Transverse colon (tissue), 4 donors: ENCODE measurements at regions not wholly inside any gene's neighbourhood (a gene's known extent, or its start where the extent isn't known, plus 50 kb on each side); places are given as distances from the start of the nearest gene placed in this dataset.

ENCODE experiments used
- DNase-seq: peaks from one replicate; pipeline ENCODE4 v3.0.0-alpha.2; 2019
- H3K27ac ChIP-seq, 4 donors: fragments of 200-600 bp; sonication (generic); 2 replicates each; pipeline ENCODE4 v1.5.1; 2016 to 2018; ENCODE audit warnings: inconsistent platforms in 4 of 4
- H3K27me3 ChIP-seq: fragments of 200-600 bp; sonication (generic); 2 replicates; pipeline ENCODE4 v1.5.1; 2017; ENCODE audit warnings: inconsistent platforms
- H3K36me3 ChIP-seq, 4 donors: fragments of 200-600 bp; sonication (generic); 2 replicates each; pipeline ENCODE4 v1.5.1; 2017 to 2019; ENCODE audit warnings: inconsistent platforms in 4 of 4
- H3K4me1 ChIP-seq, 4 donors: fragments of 200-600 bp; sonication (generic); 2 replicates each; pipeline ENCODE4 v1.5.1; 2017 to 2020; ENCODE audit warnings: inconsistent platforms in 4 of 4
- H3K4me3 ChIP-seq, 4 donors: fragments of 200-600 bp; sonication (generic); 1 replicate in 1 of 4; 2 replicates in 3 of 4; pipeline versions ENCODE4 v1.5.1 to v1.6.1; 2017 to 2019; ENCODE audit warnings: inconsistent platforms in 4 of 4
- H3K9me3 ChIP-seq, 2 donors: fragments of 200-600 bp; sonication (generic); 2 replicates each; pipeline ENCODE4 v1.5.1; 2017 to 2019; ENCODE audit warnings: inconsistent platforms in 2 of 2
- CTCF ChIP-seq, 5 experiments: fragments of 200-600 bp in 3 of 5; fragments of 450-650 bp in 2 of 5; sonication (generic) in 3 of 5; IDR thresholded peaks; 1 replicate in 2 of 5; 2 replicates in 3 of 5; pipeline ENCODE4 v1.5.1; 2016 to 2017; ENCODE audit warnings: antibody characterized with exemption in 5 of 5, inconsistent platforms in 3 of 5, mild to moderate bottlenecking in 2 of 5, moderate library complexity in 1 of 5
- EP300 ChIP-seq: sonication (generic); formaldehyde crosslinking; IDR thresholded peaks from one replicate; pipeline ENCODE4 v1.6.1; 2017; ENCODE audit warnings: antibody characterized with exemption, low read depth
- POLR2A ChIP-seq: fragments of 450-650 bp; IDR thresholded peaks from one replicate; pipeline ENCODE4 v1.6.1; 2016; ENCODE audit warnings: antibody characterized with exemption, mild to moderate bottlenecking, moderate library complexity
- POLR2AphosphoS5 ChIP-seq, 3 donors: sonication (generic); formaldehyde crosslinking; IDR thresholded peaks; one replicate each; pipeline ENCODE4 v1.6.1; 2016; ENCODE audit warnings: antibody characterized with exemption in 3 of 3
- WGBS, 2 donors: methylation state at CpG; one replicate each; pipeline ENCODE4 v1.1.5; 2018; ENCODE audit warnings: low coverage in 1 of 2; 5-methylcytosine and 5-hydroxymethylcytosine counted together
- in situ Hi-C, 4 donors: fragments of 200-750 bp; cut with MboI; loops; one replicate each; pipeline versions ENCODE4 v1.15.0 to v1.15.1; 2017; ENCODE audit warnings: low sequenced_read_pairs in 3 of 4, low pct_ligation_motif_present in 1 of 4, low pct_unique_long_range_greater_than_20kb in 1 of 4
- intact Hi-C: fragments of 100-400 bp; cut with DNase I; formaldehyde crosslinking; loops from one replicate; pipeline ENCODE4 v1.15.1; 2023; ENCODE audit warnings: low total_unique reads

- no peaks in the 10 kb centered on the region for H3K4me1 ChIP-seq
- H3K27me3 ChIP-seq: no peaks in the 10 kb centered on the region
- no peaks in the 10 kb centered on the region for H3K9me3 ChIP-seq
- TF ChIP-seq POLR2A: no peak
- TF ChIP-seq EP300: no peak
- TF ChIP-seq CTCF (IDR thresholded peaks at IDR 0.05): no peak
- TF ChIP-seq POLR2AphosphoS5 (IDR thresholded peaks at IDR 0.05): no peak
- WGBS, 2 donors: 79 to 90% methylated on average over 6 of the region's 6 CpGs
- DNase-seq: no peak
- H3K4me3 ChIP-seq: no peak overlapping the region
- H3K27ac ChIP-seq: no peak overlapping the region
- H3K36me3 ChIP-seq: no peaks in the 10 kb centered on the region
- intact Hi-C loops: no loop called here
- in situ Hi-C loops: no loop called here
These were observed 231.9 kb downstream of the GRB14 start for GRCh38 chr2:164389411-164389810.

GRCh38 chr2:164388511-164388910 is 232.8 kb downstream of the GRB14 start:
- Histone ChIP-seq H3K36me3 (no peaks in the 10 kb centered on the region), H3K4me3 (no peak overlapping the region), H3K9me3 (no peaks in the 10 kb centered on the region), H3K27me3 (no peaks in the 10 kb centered on the region), H3K4me1 (no peaks in the 10 kb centered on the region), H3K27ac (no peak overlapping the region)
- TF ChIP-seq CTCF (IDR thresholded peaks at IDR 0.05) (no peak), EP300 (no peak), POLR2A (no peak)
- no peak for DNase-seq
- in situ Hi-C loops: no loop called here
- 26 to 100% methylated on average over 1 to 2 of the region's 2 CpGs for WGBS, 2 donors
- intact Hi-C loops: no loop called here

DNA sequence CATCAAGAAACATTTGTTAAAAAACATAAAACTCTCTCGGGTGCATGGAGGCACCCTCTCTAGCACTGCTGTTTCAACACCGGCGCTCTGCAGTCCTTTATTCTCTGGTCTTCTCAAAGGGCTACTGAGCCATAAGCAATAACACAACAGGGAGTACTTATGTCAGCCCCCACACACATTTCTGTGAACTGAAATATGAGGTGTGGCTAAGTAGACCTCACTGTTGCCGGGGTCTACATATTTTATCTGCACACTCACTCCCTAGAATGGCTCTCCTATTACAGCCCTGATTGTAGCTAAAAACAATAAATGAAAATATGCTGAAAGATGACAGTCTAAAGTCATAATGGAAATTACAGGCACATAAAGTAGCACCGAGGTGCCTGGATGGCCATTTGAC is 235.1 kb downstream of the GRB14 start:
- in situ Hi-C loops: no loop called here
- no peaks in the 10 kb centered on the region for H3K27me3 ChIP-seq
- H3K4me1 ChIP-seq: no peaks in the 10 kb centered on the region
- intact Hi-C loops: no loop called here
- no peak for DNase-seq
- WGBS, 2 donors: 83 to 93% methylated on average over 5 of the region's 5 CpGs
- TF ChIP-seq EP300 (no peak), CTCF (IDR thresholded peaks at IDR 0.05) (no peak), POLR2AphosphoS5 (IDR thresholded peaks at IDR 0.05) (no peak), POLR2A (no peak)
- no peak overlapping the region for H3K4me3 ChIP-seq
- no peaks in the 10 kb centered on the region for H3K9me3 ChIP-seq
- H3K27ac ChIP-seq: no peak overlapping the region
- no peaks in the 10 kb centered on the region for H3K36me3 ChIP-seq

DNA sequence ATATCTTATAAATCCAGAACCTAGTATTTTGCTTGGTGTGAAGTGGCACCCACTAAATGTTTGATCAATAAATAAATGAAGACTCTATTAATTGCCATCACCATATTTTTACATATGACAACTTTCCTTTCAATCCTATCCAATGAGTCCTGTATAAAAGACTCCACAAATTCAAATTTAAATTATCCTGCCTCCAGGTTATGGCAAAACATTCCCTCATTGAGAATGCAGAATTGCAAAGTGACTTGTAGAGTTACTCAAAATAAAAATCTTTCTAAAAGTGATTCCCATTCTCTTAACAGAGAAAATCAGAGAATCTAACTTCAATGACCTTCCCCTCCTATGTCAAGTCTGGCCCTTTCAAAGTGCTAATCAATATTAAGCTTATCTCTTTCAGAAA is 236.8 kb downstream of the GRB14 start:
- Histone ChIP-seq H3K9me3 (no peaks in the 10 kb centered on the region), H3K4me3 (no peak overlapping the region), H3K27me3 (no peaks in the 10 kb centered on the region), H3K4me1 (no peaks in the 10 kb centered on the region), H3K27ac (no peak overlapping the region), H3K36me3 (no peaks in the 10 kb centered on the region)
- TF ChIP-seq POLR2A: no peak
- TF ChIP-seq CTCF (IDR thresholded peaks at IDR 0.05): no peak
- TF ChIP-seq EP300: no peak
- no peak for TF ChIP-seq POLR2AphosphoS5 (IDR thresholded peaks at IDR 0.05)
- intact Hi-C loops: no loop called here
- DNase-seq: no peak
- in situ Hi-C loops: no loop called here
